Endothelial cell (in vitro differentiated cells): ENCODE measurements at regions not wholly inside any gene's neighbourhood (a gene's known extent, or its start where the extent isn't known, plus 50 kb on each side); places are given as distances from the start of the nearest gene placed in this dataset.

Experiments used
- DNase-seq: peaks from one replicate; pipeline ENCODE4 v3.0.0; 2021; ENCODE audit warnings: low spot score
- H3K27ac Mint-ChIP-seq: one replicate; pipeline ENCODE4 v1.8.0; 2021; ENCODE audit warnings: mixed read lengths, inconsistent platforms; ENCODE audit not compliant: unreplicated experiment
- H3K27me3 Mint-ChIP-seq: one replicate; pipeline ENCODE4 v1.8.0; 2021; ENCODE audit warnings: mild to moderate bottlenecking, moderate library complexity, mixed read lengths, inconsistent platforms; ENCODE audit not compliant: unreplicated experiment
- H3K36me3 Mint-ChIP-seq: one replicate; pipeline ENCODE4 v1.8.0; 2021; ENCODE audit warnings: mild to moderate bottlenecking, low read depth, mixed read lengths, inconsistent platforms; ENCODE audit not compliant: unreplicated experiment
- H3K4me1 Mint-ChIP-seq: one replicate; pipeline ENCODE4 v1.8.0; 2021; ENCODE audit warnings: mild to moderate bottlenecking, mixed read lengths, inconsistent platforms; ENCODE audit not compliant: unreplicated experiment
- H3K4me3 Mint-ChIP-seq: one replicate; pipeline ENCODE4 v1.8.0; 2021; ENCODE audit warnings: mild to moderate bottlenecking, mixed read lengths, inconsistent platforms; ENCODE audit not compliant: unreplicated experiment
- H3K9me3 Mint-ChIP-seq: one replicate; pipeline ENCODE4 v1.8.0; 2021; ENCODE audit warnings: mixed read lengths, inconsistent platforms; ENCODE audit not compliant: unreplicated experiment
- CTCF ChIP-seq: fragments of 200-600 bp; sonication (generic); IDR thresholded peaks from one replicate; pipeline ENCODE4 v1.5.0; 2021; ENCODE audit warnings: antibody characterized with exemption; ENCODE audit not compliant: unreplicated experiment

GRCh38 chr18:73060666-73061288 lies 193.0 kb upstream of the NETO1 start:
- TF ChIP-seq CTCF = no peak
- H3K4me1 Mint-ChIP-seq = no peaks in the 10 kb centered on the region

GRCh38 chr18:73059280-73059679 lies 191.5 kb upstream of the NETO1 start:
- no peaks in the 10 kb centered on the region for H3K4me1 Mint-ChIP-seq
- H3K36me3 Mint-ChIP-seq = no peaks in the 10 kb centered on the region
- H3K27me3 Mint-ChIP-seq = no peaks in the 10 kb centered on the region
- H3K9me3 Mint-ChIP-seq = no peaks in the 10 kb centered on the region
- H3K4me3 Mint-ChIP-seq = no peak overlapping the region
- TF ChIP-seq CTCF = no peak
- H3K27ac Mint-ChIP-seq = no peak overlapping the region
- DNase-seq = no peak

More at GRCh38 chr18:73060666-73061288, 193.0 kb upstream of the NETO1 start:
- H3K36me3 Mint-ChIP-seq = no peaks in the 10 kb centered on the region
- no peaks in the 10 kb centered on the region for H3K9me3 Mint-ChIP-seq
- H3K27ac Mint-ChIP-seq = no peak overlapping the region
- no peak for DNase-seq
- no peaks in the 10 kb centered on the region for H3K27me3 Mint-ChIP-seq
- no peak overlapping the region for H3K4me3 Mint-ChIP-seq

GRCh38 chr18:73047688-73048087 lies 179.9 kb upstream of the NETO1 start:
- no peaks in the 10 kb centered on the region for H3K9me3 Mint-ChIP-seq
- no peak overlapping the region for H3K27ac Mint-ChIP-seq
- no peak overlapping the region for H3K4me3 Mint-ChIP-seq
- DNase-seq = no peak
- H3K4me1 Mint-ChIP-seq = peaks cover 3% of the 10 kb centered on the region
- no peak for TF ChIP-seq CTCF
- H3K36me3 Mint-ChIP-seq = no peaks in the 10 kb centered on the region
- no peaks in the 10 kb centered on the region for H3K27me3 Mint-ChIP-seq

- TF ChIP-seq CTCF = no peak
- DNase-seq = no peak
- Mint-ChIP-seq H3K4me1 (peaks cover 14% of the 10 kb centered on the region), H3K9me3 (no peaks in the 10 kb centered on the region), H3K27me3 (no peaks in the 10 kb centered on the region), H3K27ac (no peak overlapping the region), H3K36me3 (no peaks in the 10 kb centered on the region), H3K4me3 (no peak overlapping the region)
Observed at GRCh38 chr18:73045037-73045436, 177.2 kb upstream of the NETO1 start.

DNA sequence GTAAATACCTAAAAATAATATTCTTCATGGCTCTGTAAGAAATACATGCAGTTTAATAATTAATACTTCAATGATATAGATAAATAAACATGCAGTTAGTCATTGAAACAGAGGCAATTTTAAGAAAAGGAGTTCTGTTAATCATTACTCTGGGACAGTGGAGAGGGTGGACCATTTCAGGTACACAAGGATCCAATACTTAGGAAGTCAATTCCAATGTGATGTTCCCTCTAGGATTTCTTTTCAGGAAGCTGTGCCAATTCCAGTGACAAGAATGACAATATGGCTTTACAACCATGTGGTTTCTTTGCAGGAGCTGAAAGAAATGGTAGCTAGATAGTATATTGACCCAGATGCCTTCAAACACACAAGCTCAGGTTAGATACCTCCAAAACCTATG lies 175.8 kb upstream of the NETO1 start:
- no peak overlapping the region for H3K27ac Mint-ChIP-seq
- no peak overlapping the region for H3K4me3 Mint-ChIP-seq
- H3K9me3 Mint-ChIP-seq = no peaks in the 10 kb centered on the region
- no peaks in the 10 kb centered on the region for H3K36me3 Mint-ChIP-seq
- no peaks in the 10 kb centered on the region for H3K27me3 Mint-ChIP-seq
- TF ChIP-seq CTCF = no peak
- no peak for DNase-seq
- peaks cover 14% of the 10 kb centered on the region for H3K4me1 Mint-ChIP-seq
